NT2/D1 (cell line): ENCODE measurements at regions not wholly inside any gene's neighbourhood (a gene's known extent, or its start where the extent isn't known, plus 50 kb on each side); places are given as distances from the start of the nearest gene placed in this dataset.
"Not testable (repeated sequence)": the region's sequence is repeated elsewhere in the genome, so short reads cannot be mapped to it uniquely, and the experiment has no call there.

Experiments used
- DNase-seq: peaks from one replicate; pipeline ENCODE4 v3.0.0-alpha.2; 2011; ENCODE audit warnings: low read depth, low spot score
- H3K27me3 ChIP-seq: 2 replicates; pipeline ENCODE4 v1.6.0; 2011; ENCODE audit warnings: mild to moderate bottlenecking; ENCODE audit not compliant: insufficient read length, insufficient read depth
- H3K36me3 ChIP-seq: 2 replicates; pipeline ENCODE4 v1.6.1; 2011; ENCODE audit warnings: mild to moderate bottlenecking, low read length, mixed read lengths; ENCODE audit not compliant: insufficient read depth, insufficient read length
- H3K4me1 ChIP-seq: 2 replicates; pipeline ENCODE4 v1.5.1; 2011; ENCODE audit not compliant: insufficient read depth, insufficient read length
- H3K4me3 ChIP-seq: 2 replicates; pipeline ENCODE4 v1.5.1; 2011; ENCODE audit warnings: low read depth; ENCODE audit not compliant: insufficient read length
- H3K9ac ChIP-seq: 2 replicates; pipeline ENCODE4 v1.6.0; 2011; ENCODE audit warnings: low read depth; ENCODE audit not compliant: insufficient read length
- H3K9me3 ChIP-seq: 2 replicates; pipeline ENCODE4 v1.5.1; 2011; ENCODE audit warnings: mild to moderate bottlenecking, low read length; ENCODE audit not compliant: insufficient read depth

- not testable (repeated sequence) for H3K4me1 ChIP-seq, H3K9ac ChIP-seq, H3K36me3 ChIP-seq, H3K27me3 ChIP-seq, DNase-seq, H3K4me3 ChIP-seq, H3K9me3 ChIP-seq
Observed at GRCh38 chr4:189627041-189627440, 313.6 kb upstream of the FRG1 start.

- not testable (repeated sequence) for H3K4me3 ChIP-seq, H3K9ac ChIP-seq, H3K27me3 ChIP-seq, H3K4me1 ChIP-seq, DNase-seq, H3K36me3 ChIP-seq, H3K9me3 ChIP-seq
Observed at GRCh38 chr4:189629733-189630132, 310.9 kb upstream of the FRG1 start.

GRCh38 chr4:189630913-189631567 is 309.6 kb upstream of the FRG1 start:
- not testable (repeated sequence) for H3K9me3 ChIP-seq, DNase-seq, H3K4me3 ChIP-seq, H3K4me1 ChIP-seq, H3K27me3 ChIP-seq, H3K9ac ChIP-seq, H3K36me3 ChIP-seq

- not testable (repeated sequence) for H3K9ac ChIP-seq, H3K4me3 ChIP-seq, H3K27me3 ChIP-seq, H3K36me3 ChIP-seq, H3K9me3 ChIP-seq, H3K4me1 ChIP-seq, DNase-seq
Observed at GRCh38 chr4:189631568-189631916, 309.1 kb upstream of the FRG1 start.

GRCh38 chr4:189650436-189650835 is 290.2 kb upstream of the FRG1 start:
- H3K4me1 ChIP-seq, DNase-seq, H3K9me3 ChIP-seq, H3K9ac ChIP-seq, H3K36me3 ChIP-seq, H3K27me3 ChIP-seq, H3K4me3 ChIP-seq: not testable (repeated sequence)

GRCh38 chr4:189653130-189653653 is 287.5 kb upstream of the FRG1 start:
- H3K36me3 ChIP-seq, H3K4me1 ChIP-seq, DNase-seq, H3K9ac ChIP-seq, H3K9me3 ChIP-seq, H3K27me3 ChIP-seq, H3K4me3 ChIP-seq: not testable (repeated sequence)

GRCh38 chr4:189653983-189654382 is 286.7 kb upstream of the FRG1 start:
- H3K9ac ChIP-seq, H3K4me1 ChIP-seq, H3K4me3 ChIP-seq, H3K27me3 ChIP-seq, H3K36me3 ChIP-seq, H3K9me3 ChIP-seq, DNase-seq: not testable (repeated sequence)

- not testable (repeated sequence) for H3K9ac ChIP-seq, H3K36me3 ChIP-seq, H3K27me3 ChIP-seq, DNase-seq, H3K4me1 ChIP-seq, H3K4me3 ChIP-seq, H3K9me3 ChIP-seq
Observed at GRCh38 chr4:189654396-189654795, 286.3 kb upstream of the FRG1 start.

- not testable (repeated sequence) for H3K36me3 ChIP-seq, H3K4me1 ChIP-seq, H3K4me3 ChIP-seq, DNase-seq, H3K27me3 ChIP-seq, H3K9ac ChIP-seq, H3K9me3 ChIP-seq
Observed at GRCh38 chr4:189655817-189656216, 284.9 kb upstream of the FRG1 start.
